Panc1 (cell line): ENCODE measurements at regions not wholly inside any gene's neighbourhood (a gene's known extent, or its start where the extent isn't known, plus 50 kb on each side); places are given as distances from the start of the nearest gene placed in this dataset.
"Not testable (repeated sequence)": the region's sequence is repeated elsewhere in the genome, so short reads cannot be mapped to it uniquely, and the experiment has no call there.

Experiments
- ATAC-seq: fragments of 200-7000 bp; cut with Tn5 transposase; 2 replicates; pipeline ENCODE4 v1.9.1; 2020; ENCODE audit warnings: mild to moderate bottlenecking, moderate library complexity
- BruUV-seq: library from RNA; stranded (reverse); fragments of 400-500 nt; replicated peaks from 2 replicates; lab custom pipeline; 2021; lab: Mats Ljungman, UMichigan
- CTCF ChIA-PET: fragments of 300-600 bp; sonication (Branson Sonifier 250); formaldehyde crosslinking; loops from one replicate; lab custom pipeline; 2022; ENCODE audit warnings: antibody characterized with exemption; lab: Charles Lee
- POLR2A ChIA-PET: fragments of 300-600 bp; sonication (Branson Sonifier 250); formaldehyde crosslinking; loops from one replicate; lab custom pipeline; 2022; ENCODE audit warnings: antibody characterized with exemption; lab: Charles Lee
- DNase-seq: peaks from one replicate; pipeline ENCODE4 v3.0.0-alpha.2; 2010; ENCODE audit warnings: low read depth, low spot score
- H3K27ac ChIP-seq: 2 replicates; pipeline ENCODE4 v1.5.1; 2011; ENCODE audit warnings: mild to moderate bottlenecking, low read length, inconsistent platforms
- H3K27me3 ChIP-seq: fragments of 200-500 bp; sonication (Bioruptor generic); 2 replicates; pipeline ENCODE4 v1.6.0; 2014; ENCODE audit warnings: low read length, inconsistent platforms; ENCODE audit not compliant: control insufficient read depth, insufficient read depth
- H3K36me3 ChIP-seq: fragments of 200-500 bp; sonication (Bioruptor generic); 2 replicates; pipeline ENCODE4 v1.5.1; 2014; ENCODE audit warnings: inconsistent platforms, mild to moderate bottlenecking, low read length, moderate library complexity; ENCODE audit not compliant: control insufficient read depth, insufficient read depth
- H3K4me1 ChIP-seq: 2 replicates; pipeline ENCODE4 v1.5.1; 2011; ENCODE audit warnings: inconsistent platforms, mild to moderate bottlenecking, low read length, moderate library complexity; ENCODE audit not compliant: control insufficient read depth, insufficient read depth
- H3K4me3 ChIP-seq, 2 experiments: 2 replicates each; pipeline ENCODE4 v1.5.1; 2011 to 2012; ENCODE audit warnings: low read depth in 2 of 2, low read length in 2 of 2, mild to moderate bottlenecking in 2 of 2, inconsistent platforms in 1 of 2, moderate library complexity in 1 of 2
- H3K9me3 ChIP-seq: fragments of 200-500 bp; sonication (Bioruptor generic); 2 replicates; pipeline ENCODE4 v1.5.1; 2014; ENCODE audit warnings: low read depth, mild to moderate bottlenecking, inconsistent platforms, low read length, moderate library complexity; ENCODE audit not compliant: control insufficient read depth, insufficient read depth
- CTCF ChIP-seq: fragments of 450-650 bp; IDR thresholded peaks from 2 replicates; pipeline ENCODE4 v1.5.1; 2017; ENCODE audit warnings: mild to moderate bottlenecking
- POLR2AphosphoS5 ChIP-seq: IDR thresholded peaks from 2 replicates; pipeline ENCODE4 v1.6.1; 2012; ENCODE audit warnings: mild to moderate bottlenecking, low read depth, low read length, moderate library complexity
- REST ChIP-seq, 2 experiments: IDR thresholded peaks; 2 replicates each; pipeline ENCODE4 v1.6.1; 2011 to 2012; ENCODE audit warnings: low read depth in 2 of 2, control low read depth in 1 of 2, low read length in 1 of 2, mild to moderate bottlenecking in 1 of 2, moderate library complexity in 1 of 2; ENCODE audit not compliant: insufficient read depth in 1 of 2
- SIN3A ChIP-seq: IDR thresholded peaks from 2 replicates; pipeline ENCODE4 v1.6.1; 2012; ENCODE audit warnings: low read depth, mild to moderate bottlenecking, low read length, moderate library complexity, borderline replicate concordance; ENCODE audit not compliant: insufficient read depth
- TCF7L2 ChIP-seq: IDR thresholded peaks from 2 replicates; pipeline ENCODE4 v1.6.1; 2011; ENCODE audit warnings: mild to moderate bottlenecking, low read depth, low read length, inconsistent platforms
- in situ Hi-C: cut with HindIII; loops from 2 replicates; pipeline ENCODE4 v1.10.0; 2016; ENCODE audit warnings: low sequenced_read_pairs, low pct_unique_long_range_greater_than_20kb
- intact Hi-C: fragments of 100-400 bp; cut with micrococcal nuclease; formaldehyde crosslinking; loops from one replicate; pipeline ENCODE4 v1.10.0; 2022; ENCODE audit not compliant: unreplicated experiment

- BruUV-seq, result no TSS peak
- POLR2A ChIA-PET, result no interaction called here
- intact Hi-C loops (no loop called here), in situ Hi-C loops (no loop called here)
- DNase-seq (no peak), ATAC-seq (no peak)
- CTCF ChIA-PET, result no interaction called here
- H3K27me3 ChIP-seq, result no peaks in the 10 kb centered on the region
- no peaks in the 10 kb centered on the region for H3K4me1 ChIP-seq
- TF ChIP-seq TCF7L2, result no peak
- TF ChIP-seq REST (IDR thresholded peaks at IDR 0.05; ENCODE audit: insufficient read depth in 1 of 2, low read depth in 2 of 2, low read length in 1 of 2), result no peak
- no peak for TF ChIP-seq POLR2AphosphoS5
- TF ChIP-seq SIN3A, result no peak
- no peak for TF ChIP-seq CTCF
- H3K4me3 ChIP-seq, result no peak overlapping the region
- no peak overlapping the region for H3K27ac ChIP-seq
- H3K36me3 ChIP-seq, result no peaks in the 10 kb centered on the region
- H3K9me3 ChIP-seq, result no peaks in the 10 kb centered on the region
These were observed 79.0 kb downstream of the CMAS start for GRCh38 chr12:22124987-22125386.

GRCh38 chr12:22126101-22126500, 80.1 kb downstream of the CMAS start:
- H3K9me3 ChIP-seq, in situ Hi-C loops, POLR2A ChIA-PET, H3K27me3 ChIP-seq, H3K4me3 ChIP-seq, H3K27ac ChIP-seq, H3K4me1 ChIP-seq, ATAC-seq, intact Hi-C loops, DNase-seq, H3K36me3 ChIP-seq, CTCF ChIA-PET, BruUV-seq: not testable (repeated sequence)

- intact Hi-C loops (no loop called here), in situ Hi-C loops (no loop called here)
- DNase-seq, result no peak
- no peak overlapping the region for H3K4me3 ChIP-seq
- no TSS peak for BruUV-seq
- no peaks in the 10 kb centered on the region for H3K4me1 ChIP-seq
- no peaks in the 10 kb centered on the region for H3K9me3 ChIP-seq
- no peaks in the 10 kb centered on the region for H3K36me3 ChIP-seq
- no peak for ATAC-seq
- no peaks in the 10 kb centered on the region for H3K27me3 ChIP-seq
- no peak overlapping the region for H3K27ac ChIP-seq
- CTCF ChIA-PET, result no interaction called here
- TF ChIP-seq SIN3A (no peak), CTCF (no peak), TCF7L2 (no peak), REST (IDR thresholded peaks at IDR 0.05; ENCODE audit: insufficient read depth in 1 of 2, low read depth in 2 of 2, low read length in 1 of 2) (no peak), POLR2AphosphoS5 (no peak)
- POLR2A ChIA-PET, result no interaction called here
These were observed 80.7 kb downstream of the CMAS start for GRCh38 chr12:22126758-22127157.
